ENCODE measurements at regions not wholly inside any gene's neighbourhood (a gene's known extent, or its start where the extent isn't known, plus 50 kb on each side); places are given as distances from the start of the nearest gene placed in this dataset.

GRCh38 chr13:87982400-87982799, 311.2 kb downstream of the SLITRK5 start:
- no peak overlapping the region for H3K4me2 ChIP-seq (ENCODE audit: low read length)
- TF ChIP-seq EZH2phosphoT487 (IDR thresholded peaks at IDR 0.05; ENCODE audit: low read depth), result no peak
- TF ChIP-seq, protein P1, sequence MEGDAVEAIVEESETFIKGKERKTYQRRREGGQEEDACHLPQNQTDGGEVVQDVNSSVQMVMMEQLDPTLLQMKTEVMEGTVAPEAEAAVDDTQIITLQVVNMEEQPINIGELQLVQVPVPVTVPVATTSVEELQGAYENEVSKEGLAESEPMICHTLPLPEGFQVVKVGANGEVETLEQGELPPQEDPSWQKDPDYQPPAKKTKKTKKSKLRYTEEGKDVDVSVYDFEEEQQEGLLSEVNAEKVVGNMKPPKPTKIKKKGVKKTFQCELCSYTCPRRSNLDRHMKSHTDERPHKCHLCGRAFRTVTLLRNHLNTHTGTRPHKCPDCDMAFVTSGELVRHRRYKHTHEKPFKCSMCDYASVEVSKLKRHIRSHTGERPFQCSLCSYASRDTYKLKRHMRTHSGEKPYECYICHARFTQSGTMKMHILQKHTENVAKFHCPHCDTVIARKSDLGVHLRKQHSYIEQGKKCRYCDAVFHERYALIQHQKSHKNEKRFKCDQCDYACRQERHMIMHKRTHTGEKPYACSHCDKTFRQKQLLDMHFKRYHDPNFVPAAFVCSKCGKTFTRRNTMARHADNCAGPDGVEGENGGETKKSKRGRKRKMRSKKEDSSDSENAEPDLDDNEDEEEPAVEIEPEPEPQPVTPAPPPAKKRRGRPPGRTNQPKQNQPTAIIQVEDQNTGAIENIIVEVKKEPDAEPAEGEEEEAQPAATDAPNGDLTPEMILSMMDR (IDR thresholded peaks at IDR 0.05; ENCODE audit: low read depth, low read length), result no peak

DNA sequence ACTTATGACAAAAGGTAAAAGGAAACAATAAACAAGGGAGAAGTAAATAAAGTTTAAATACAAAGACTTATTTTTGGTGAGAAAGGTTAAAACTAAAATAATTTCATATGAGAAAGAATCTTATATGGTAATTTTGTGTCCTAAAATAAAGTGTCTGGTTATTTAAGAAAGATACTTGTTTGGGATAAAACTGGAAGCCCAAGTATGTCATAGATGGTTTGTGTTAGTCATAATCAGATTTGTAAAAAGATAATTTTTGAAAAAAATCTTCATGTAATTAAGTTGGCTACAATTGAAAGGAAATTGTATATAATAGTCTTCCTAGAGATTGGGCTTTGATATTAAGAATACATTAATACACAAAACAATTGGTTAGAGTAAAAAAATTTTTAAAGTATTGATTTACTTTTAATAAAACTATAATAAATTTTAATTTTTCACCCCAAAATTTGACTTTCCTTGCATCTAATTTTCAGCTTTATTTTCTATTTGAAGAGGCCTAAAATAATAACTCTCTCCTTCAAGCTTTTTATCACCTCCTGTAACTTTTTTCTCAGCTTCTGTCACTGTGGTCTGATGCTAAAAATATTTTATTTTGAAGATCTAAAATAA, 315.6 kb downstream of the SLITRK5 start:
- H3K9me3 ChIP-seq (ENCODE audit: insufficient read depth, low read length), result no peaks in the 10 kb centered on the region; the same call in 1 of the 2 replicates
- no peak overlapping the region for H3K4me2 ChIP-seq (ENCODE audit: low read length)
- H2AFZ ChIP-seq (ENCODE audit: low read depth, low read length), result no peak overlapping the region
- no peak overlapping the region for H3K4me3 ChIP-seq (ENCODE audit: low read length)
- H3K9ac ChIP-seq (ENCODE audit: low read length), result no peak overlapping the region
- TF ChIP-seq, protein P1 (IDR thresholded peaks at IDR 0.05; ENCODE audit: low read depth, low read length), result no peak
- TF ChIP-seq EZH2phosphoT487 (IDR thresholded peaks at IDR 0.05; ENCODE audit: low read depth), result no peak
- H3K4me1 ChIP-seq (ENCODE audit: low read length), result no peaks in the 10 kb centered on the region
- no peaks in the 10 kb centered on the region for H3K36me3 ChIP-seq (replicated peaks; ENCODE audit: low read depth, low read length)
- no peaks in the 10 kb centered on the region for H4K20me1 ChIP-seq (ENCODE audit: insufficient read depth, low read length)
- H3K27ac ChIP-seq (ENCODE audit: low read length), result no peak overlapping the region
- no peaks in the 10 kb centered on the region for H3K79me2 ChIP-seq (ENCODE audit: low read length)
- H3K27me3 ChIP-seq (ENCODE audit: low read depth, low read length), result no peaks in the 10 kb centered on the region

More at GRCh38 chr13:87982400-87982799, 311.2 kb downstream of the SLITRK5 start:
- Histone ChIP-seq H3K36me3 (replicated peaks; ENCODE audit: low read depth, low read length) (no peaks in the 10 kb centered on the region), H3K4me3 (ENCODE audit: low read length) (no peak overlapping the region), H2AFZ (ENCODE audit: low read depth, low read length) (no peak overlapping the region), H3K4me1 (ENCODE audit: low read length) (no peaks in the 10 kb centered on the region), H3K27me3 (ENCODE audit: low read depth, low read length) (no peaks in the 10 kb centered on the region), H4K20me1 (ENCODE audit: insufficient read depth, low read length) (no peaks in the 10 kb centered on the region), H3K9me3 (ENCODE audit: insufficient read depth, low read length) (no peaks in the 10 kb centered on the region; the same call in 1 of the 2 replicates), H3K27ac (ENCODE audit: low read length) (no peak overlapping the region), H3K9ac (ENCODE audit: low read length) (no peak overlapping the region), H3K79me2 (ENCODE audit: low read length) (no peaks in the 10 kb centered on the region)

DNA sequence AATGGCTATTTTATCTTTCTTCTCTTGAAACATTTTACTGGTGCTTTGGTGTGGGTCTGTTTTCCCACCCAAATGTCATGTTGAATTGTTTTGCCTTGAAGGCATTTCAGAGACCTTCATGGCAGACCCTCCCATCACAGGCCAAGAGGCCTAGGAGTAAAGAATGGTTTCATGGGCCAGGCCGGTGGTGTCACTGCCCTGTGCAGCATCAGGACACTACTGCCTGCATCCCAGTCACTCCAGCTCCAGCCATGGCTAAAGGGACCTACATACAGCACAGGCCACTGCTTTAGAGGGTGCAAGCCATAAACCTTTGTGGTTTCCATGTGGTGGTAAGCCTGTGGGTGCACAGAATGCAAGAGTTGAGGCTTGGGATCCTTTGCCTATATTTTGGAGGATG, 326.9 kb downstream of the SLITRK5 start:
- Histone ChIP-seq H2AFZ (ENCODE audit: low read depth, low read length) (no peak overlapping the region), H3K4me2 (ENCODE audit: low read length) (no peak overlapping the region), H3K36me3 (replicated peaks; ENCODE audit: low read depth, low read length) (peaks cover 4% of the 10 kb centered on the region), H3K4me1 (ENCODE audit: low read length) (peaks cover 9% of the 10 kb centered on the region), H3K79me2 (ENCODE audit: low read length) (no peaks in the 10 kb centered on the region), H3K27ac (ENCODE audit: low read length) (no peak overlapping the region), H3K27me3 (ENCODE audit: low read depth, low read length) (no peaks in the 10 kb centered on the region), H3K9me3 (ENCODE audit: insufficient read depth, low read length) (no peaks in the 10 kb centered on the region), H3K9ac (ENCODE audit: low read length) (no peak overlapping the region), H4K20me1 (ENCODE audit: insufficient read depth, low read length) (no peaks in the 10 kb centered on the region), H3K4me3 (ENCODE audit: low read length) (no peak overlapping the region)
- TF ChIP-seq, protein P1 (IDR thresholded peaks at IDR 0.05; ENCODE audit: low read depth, low read length), result no peak
- no peak for TF ChIP-seq EZH2phosphoT487 (IDR thresholded peaks at IDR 0.05; ENCODE audit: low read depth)

DNA sequence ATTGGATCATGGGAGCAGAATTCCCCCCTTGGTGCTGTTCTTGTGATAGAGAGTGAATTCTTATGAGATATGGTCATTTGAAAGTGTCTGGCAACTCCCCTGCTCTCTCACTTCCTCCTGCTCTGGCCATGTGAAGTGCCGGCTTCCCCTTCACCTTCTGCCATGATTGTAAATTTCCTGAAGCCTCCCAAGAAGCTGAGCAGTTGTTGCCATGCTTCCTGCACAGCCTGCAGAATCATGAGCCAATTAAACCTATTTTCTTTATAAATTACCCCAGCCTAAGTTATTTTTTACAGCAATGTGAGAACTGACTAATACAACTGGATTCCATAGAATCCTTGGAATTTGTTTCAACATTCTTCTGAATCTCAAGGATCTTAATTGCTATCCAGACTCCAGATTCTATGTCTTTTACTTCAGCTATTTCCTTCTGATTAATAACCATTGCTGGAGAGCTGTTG, 328.1 kb downstream of the SLITRK5 start:
- Histone ChIP-seq H3K4me3 (ENCODE audit: low read length) (no peak overlapping the region), H2AFZ (ENCODE audit: low read depth, low read length) (no peak overlapping the region)

More for the DNA sequence above, 328.1 kb downstream of the SLITRK5 start:
- TF ChIP-seq, protein P1 (IDR thresholded peaks at IDR 0.05; ENCODE audit: low read depth, low read length), result no peak
- no peak for TF ChIP-seq EZH2phosphoT487 (IDR thresholded peaks at IDR 0.05; ENCODE audit: low read depth)
- Histone ChIP-seq H3K36me3 (replicated peaks; ENCODE audit: low read depth, low read length) (peaks cover 4% of the 10 kb centered on the region), H3K27ac (ENCODE audit: low read length) (no peak overlapping the region), H3K9ac (ENCODE audit: low read length) (no peak overlapping the region), H3K4me1 (ENCODE audit: low read length) (peaks cover 9% of the 10 kb centered on the region), H3K9me3 (ENCODE audit: insufficient read depth, low read length) (no peaks in the 10 kb centered on the region), H4K20me1 (ENCODE audit: insufficient read depth, low read length) (no peaks in the 10 kb centered on the region), H3K27me3 (ENCODE audit: low read depth, low read length) (no peaks in the 10 kb centered on the region), H3K4me2 (ENCODE audit: low read length) (no peak overlapping the region), H3K79me2 (ENCODE audit: low read length) (no peaks in the 10 kb centered on the region)

Measured in OCI-LY3 (cell line).